ENCODE measurements at regions not wholly inside any gene's neighbourhood (a gene's known extent, or its start where the extent isn't known, plus 50 kb on each side); places are given as distances from the start of the nearest gene placed in this dataset.

DNA sequence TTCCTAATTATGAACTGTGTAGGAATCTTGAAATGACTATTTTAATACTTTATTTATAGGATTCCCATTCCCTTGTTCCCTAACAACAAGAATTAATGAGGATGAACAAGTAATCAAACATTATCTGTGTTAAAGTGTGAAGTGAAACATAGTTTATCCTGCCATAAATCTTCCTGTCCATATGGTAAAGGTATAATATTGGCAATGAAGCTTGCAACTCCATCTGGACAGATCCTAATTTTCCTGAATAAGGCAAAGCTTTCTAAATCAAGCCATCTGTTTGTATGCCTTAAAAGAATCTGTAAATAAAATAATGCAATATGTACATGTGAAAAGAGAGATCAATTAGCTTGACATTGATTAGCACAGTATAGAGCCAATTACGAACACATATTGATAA, 529.0 kb downstream of the ANKRD7 start:
- TF ChIP-seq CTCF (IDR thresholded peaks at IDR 0.05; ENCODE audit: low read depth, low read length), result no peak
- H3K4me3 ChIP-seq (replicated peaks in 1 of 2; ENCODE audit: low read depth in 2 of 2, low read length in 2 of 2), result no peak overlapping the region
- no peak for DNase-seq (ENCODE audit: low read depth in 2 of 2)

DNA sequence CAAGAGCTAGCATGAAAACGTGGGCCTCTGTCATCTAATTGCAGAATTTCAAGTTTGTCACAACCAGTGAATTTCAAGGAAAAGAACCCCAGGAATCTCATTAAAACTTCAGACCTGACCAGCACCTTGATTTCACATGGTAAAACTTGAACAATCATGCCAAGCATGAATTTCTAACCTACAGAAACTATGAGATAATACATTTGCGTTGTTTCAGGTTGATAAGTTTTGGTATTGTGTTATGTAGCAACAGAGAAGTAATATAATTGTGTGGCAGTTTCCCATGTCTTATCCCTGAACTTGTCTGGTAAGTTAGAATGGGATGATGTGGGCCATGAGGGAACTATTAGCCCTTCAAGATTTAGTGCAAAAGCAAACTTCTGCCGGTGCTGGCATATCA, 530.1 kb downstream of the ANKRD7 start:
- TF ChIP-seq CTCF (IDR thresholded peaks at IDR 0.05; ENCODE audit: low read depth, low read length), result no peak
- DNase-seq (ENCODE audit: low read depth in 2 of 2), result no peak
- H3K4me3 ChIP-seq (replicated peaks in 1 of 2; ENCODE audit: low read depth in 2 of 2, low read length in 2 of 2), result no peak overlapping the region

- no peak overlapping the region for H3K4me3 ChIP-seq (replicated peaks in 1 of 2; ENCODE audit: low read depth in 2 of 2, low read length in 2 of 2)
- no peak for TF ChIP-seq CTCF (IDR thresholded peaks at IDR 0.05; ENCODE audit: low read depth, low read length)
- DNase-seq (ENCODE audit: low read depth in 2 of 2), result no peak
These were observed 530.6 kb downstream of the ANKRD7 start for GRCh38 chr7:118755067-118755625.

GRCh38 chr7:118757066-118757465, 532.6 kb downstream of the ANKRD7 start:
- H3K4me3 ChIP-seq (replicated peaks in 1 of 2; ENCODE audit: low read depth in 2 of 2, low read length in 2 of 2), result no peak overlapping the region
- no peak for TF ChIP-seq CTCF (IDR thresholded peaks at IDR 0.05; ENCODE audit: low read depth, low read length)
- no peak for DNase-seq (ENCODE audit: low read depth in 2 of 2)

DNA sequence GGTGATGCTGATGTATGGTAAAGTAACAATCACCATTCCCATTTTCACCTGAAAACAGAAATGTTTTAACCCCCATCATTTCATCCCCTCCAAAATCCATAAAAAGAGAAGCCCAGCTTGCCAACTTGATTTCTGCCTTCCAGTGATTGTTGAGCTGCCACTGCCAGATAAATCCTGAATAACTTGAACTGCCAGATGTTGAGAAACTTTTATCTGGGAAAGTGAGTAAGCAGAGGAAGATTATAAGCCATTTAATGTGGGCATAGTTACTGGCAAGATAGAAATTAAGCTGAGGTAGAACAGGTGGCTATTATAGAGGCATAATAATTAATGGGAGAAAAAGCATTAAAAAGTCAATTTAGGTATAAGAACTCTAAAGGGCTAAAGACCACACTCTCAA, 534.1 kb downstream of the ANKRD7 start:
- no peak for TF ChIP-seq CTCF (IDR thresholded peaks at IDR 0.05; ENCODE audit: low read depth, low read length)
- DNase-seq (ENCODE audit: low read depth in 2 of 2), result no peak
- H3K4me3 ChIP-seq (replicated peaks in 1 of 2; ENCODE audit: low read depth in 2 of 2, low read length in 2 of 2), result no peak overlapping the region

DNA sequence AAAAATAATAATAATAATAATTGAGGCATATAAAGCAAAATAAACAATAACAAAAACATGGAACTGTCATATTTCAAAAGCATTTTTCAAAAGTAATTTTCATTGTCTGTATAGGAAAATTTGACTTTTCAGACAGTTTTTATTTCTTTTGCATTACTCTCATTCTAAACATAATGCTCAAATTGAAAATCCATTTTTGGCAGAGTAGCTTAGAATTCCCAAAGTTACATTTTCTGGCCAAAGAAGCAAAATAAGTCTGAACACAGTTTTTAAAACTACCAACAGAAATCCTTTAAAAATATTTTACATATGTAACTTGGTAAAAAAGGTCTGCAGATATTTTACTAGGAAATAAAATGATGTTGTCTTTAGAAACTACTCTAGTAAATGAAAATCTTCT, 535.4 kb downstream of the ANKRD7 start:
- no peak overlapping the region for H3K4me3 ChIP-seq (replicated peaks in 1 of 2; ENCODE audit: low read depth in 2 of 2, low read length in 2 of 2)
- no peak for DNase-seq (ENCODE audit: low read depth in 2 of 2)
- no peak for TF ChIP-seq CTCF (IDR thresholded peaks at IDR 0.05; ENCODE audit: low read depth, low read length)

- no peak for TF ChIP-seq CTCF (IDR thresholded peaks at IDR 0.05; ENCODE audit: low read depth, low read length)
- DNase-seq (ENCODE audit: low read depth in 2 of 2), result no peak
- no peak overlapping the region for H3K4me3 ChIP-seq (replicated peaks in 1 of 2; ENCODE audit: low read depth in 2 of 2, low read length in 2 of 2)
These were observed 537.9 kb downstream of the ANKRD7 start for GRCh38 chr7:118762451-118762850.
